ENCODE measurements at regions not wholly inside any gene's neighbourhood (a gene's known extent, or its start where the extent isn't known, plus 50 kb on each side); places are given as distances from the start of the nearest gene placed in this dataset.

DNA sequence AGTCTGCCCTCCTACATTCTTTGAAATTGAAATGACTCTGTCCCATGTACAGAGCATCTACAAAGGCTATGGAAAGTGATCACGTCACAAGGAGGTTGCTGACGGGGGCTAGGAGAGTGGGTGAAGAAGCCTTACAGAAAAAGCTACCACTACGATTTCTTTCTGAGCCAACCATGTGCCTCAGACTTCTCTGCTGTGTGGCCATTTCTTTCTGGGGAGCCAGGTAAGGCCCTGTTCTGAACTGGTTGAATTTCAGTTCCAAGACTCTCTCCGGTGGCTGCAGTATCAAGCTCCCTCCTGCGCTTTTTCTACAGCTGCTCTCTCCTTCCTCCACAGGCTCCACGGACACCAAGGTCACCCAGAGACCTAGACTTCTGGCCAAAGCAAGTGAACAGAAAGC lies 112.5 kb upstream of the PRSS1 start:
- TF ChIP-seq POLR2A (IDR thresholded peaks at IDR 0.05; ENCODE audit: low read depth, low read length) (no peak), POU2F2 (IDR thresholded peaks at IDR 0.05; ENCODE audit: low read depth, low read length) (no peak), POLR2AphosphoS5 (IDR thresholded peaks at IDR 0.05; ENCODE audit: low read depth, low read length) (no peak), TAF1 (IDR thresholded peaks at IDR 0.05; ENCODE audit: low read depth, low read length) (no peak)
